ACC112 (cell line): ENCODE measurements at regions not wholly inside any gene's neighbourhood (a gene's known extent, or its start where the extent isn't known, plus 50 kb on each side); places are given as distances from the start of the nearest gene placed in this dataset.

Source experiments
- H2AFZ ChIP-seq: fragments of 200-600 bp; sonication (generic); one replicate; pipeline ENCODE4 v1.6.0; 2017; ENCODE audit warnings: antibody characterized with exemption, low read length; ENCODE audit not compliant: unreplicated experiment
- H3K27ac ChIP-seq: fragments of 200-600 bp; sonication (generic); 2 replicates; pipeline ENCODE4 v1.5.1; 2014; ENCODE audit warnings: low read depth, mild to moderate bottlenecking, antibody characterized with exemption, low read length, moderate library complexity
- H3K27me3 ChIP-seq: fragments of 200-600 bp; sonication (generic); 2 replicates; pipeline ENCODE4 v1.6.1; 2014; ENCODE audit warnings: mild to moderate bottlenecking, antibody characterized with exemption, low read length, moderate library complexity, mixed read lengths; ENCODE audit not compliant: insufficient read depth
- H3K36me3 ChIP-seq: fragments of 200-600 bp; sonication (generic); 2 replicates; pipeline ENCODE4 v1.6.1; 2016; ENCODE audit warnings: mild to moderate bottlenecking, antibody characterized with exemption, low read length, moderate library complexity, mixed read lengths; ENCODE audit not compliant: insufficient read depth
- H3K4me1 ChIP-seq: fragments of 200-600 bp; sonication (generic); one replicate; pipeline ENCODE4 v1.6.1; 2016; ENCODE audit warnings: low read length, mixed read lengths; ENCODE audit not compliant: insufficient read depth, unreplicated experiment, control insufficient read depth
- H3K4me3 ChIP-seq: fragments of 200-600 bp; sonication (generic); 2 replicates; pipeline ENCODE4 v1.5.1; 2014; ENCODE audit warnings: mild to moderate bottlenecking, low read depth, low read length
- H3K79me2 ChIP-seq: fragments of 200-600 bp; sonication (generic); one replicate; pipeline ENCODE4 v1.6.0; 2016; ENCODE audit warnings: low read length; ENCODE audit not compliant: control insufficient read depth, unreplicated experiment, insufficient read depth

GRCh38 chrX:118212817-118213183 is 96.2 kb upstream of the KLHL13 start:
- H3K4me3 ChIP-seq, result no peak overlapping the region
- no peaks in the 10 kb centered on the region for H3K36me3 ChIP-seq
- H3K79me2 ChIP-seq, result no peaks in the 10 kb centered on the region
- no peaks in the 10 kb centered on the region for H3K4me1 ChIP-seq
- H3K27ac ChIP-seq, result no peak overlapping the region
- no peak overlapping the region for H2AFZ ChIP-seq
- no peaks in the 10 kb centered on the region for H3K27me3 ChIP-seq

- Histone ChIP-seq H3K36me3 (no peaks in the 10 kb centered on the region), H3K79me2 (no peaks in the 10 kb centered on the region), H3K4me3 (no peak overlapping the region), H2AFZ (no peak overlapping the region), H3K4me1 (no peaks in the 10 kb centered on the region), H3K27me3 (no peaks in the 10 kb centered on the region), H3K27ac (no peak overlapping the region)
These were observed 98.7 kb upstream of the KLHL13 start for GRCh38 chrX:118215346-118215745.

- Histone ChIP-seq H3K27ac (no peak overlapping the region), H3K4me3 (no peak overlapping the region), H3K79me2 (no peaks in the 10 kb centered on the region), H2AFZ (no peak overlapping the region), H3K27me3 (no peaks in the 10 kb centered on the region), H3K36me3 (no peaks in the 10 kb centered on the region), H3K4me1 (no peaks in the 10 kb centered on the region)
These were observed 99.5 kb upstream of the KLHL13 start for GRCh38 chrX:118216087-118216486.

- no peaks in the 10 kb centered on the region for H3K4me1 ChIP-seq
- no peaks in the 10 kb centered on the region for H3K36me3 ChIP-seq
- H3K79me2 ChIP-seq, result no peaks in the 10 kb centered on the region
- no peak overlapping the region for H3K4me3 ChIP-seq
- H3K27ac ChIP-seq, result no peak overlapping the region
- no peak overlapping the region for H2AFZ ChIP-seq
- no peaks in the 10 kb centered on the region for H3K27me3 ChIP-seq
These were observed 99.9 kb upstream of the KLHL13 start for GRCh38 chrX:118216509-118216908.

- Histone ChIP-seq H3K27me3 (no peaks in the 10 kb centered on the region), H3K4me3 (no peak overlapping the region), H3K79me2 (no peaks in the 10 kb centered on the region), H3K4me1 (no peaks in the 10 kb centered on the region), H3K36me3 (no peaks in the 10 kb centered on the region), H3K27ac (no peak overlapping the region), H2AFZ (no peak overlapping the region)
These were observed 101.5 kb upstream of the KLHL13 start for GRCh38 chrX:118218079-118218478.

- Histone ChIP-seq H2AFZ (no peak overlapping the region), H3K27ac (no peak overlapping the region), H3K4me3 (no peak overlapping the region), H3K79me2 (no peaks in the 10 kb centered on the region), H3K36me3 (no peaks in the 10 kb centered on the region), H3K4me1 (no peaks in the 10 kb centered on the region), H3K27me3 (no peaks in the 10 kb centered on the region)
These were observed 102.3 kb upstream of the KLHL13 start for GRCh38 chrX:118218940-118219339.

GRCh38 chrX:118219866-118220265 is 103.3 kb upstream of the KLHL13 start:
- Histone ChIP-seq H3K27ac (no peak overlapping the region), H3K27me3 (no peaks in the 10 kb centered on the region), H3K4me3 (no peak overlapping the region), H3K4me1 (peaks cover 2% of the 10 kb centered on the region), H2AFZ (no peak overlapping the region), H3K36me3 (no peaks in the 10 kb centered on the region), H3K79me2 (no peaks in the 10 kb centered on the region)

GRCh38 chrX:118220509-118220908 is 103.9 kb upstream of the KLHL13 start:
- no peaks in the 10 kb centered on the region for H3K27me3 ChIP-seq
- no peak overlapping the region for H3K4me3 ChIP-seq
- no peaks in the 10 kb centered on the region for H3K79me2 ChIP-seq
- peaks cover 6% of the 10 kb centered on the region for H3K4me1 ChIP-seq
- no peaks in the 10 kb centered on the region for H3K36me3 ChIP-seq
- no peak overlapping the region for H2AFZ ChIP-seq
- no peak overlapping the region for H3K27ac ChIP-seq

- no peak overlapping the region for H2AFZ ChIP-seq
- H3K4me1 ChIP-seq, result peaks cover 10% of the 10 kb centered on the region
- no peaks in the 10 kb centered on the region for H3K36me3 ChIP-seq
- no peaks in the 10 kb centered on the region for H3K79me2 ChIP-seq
- no peaks in the 10 kb centered on the region for H3K27me3 ChIP-seq
- no peak overlapping the region for H3K4me3 ChIP-seq
- no peak overlapping the region for H3K27ac ChIP-seq
These were observed 104.7 kb upstream of the KLHL13 start for GRCh38 chrX:118221270-118221669.

GRCh38 chrX:118221733-118222132 is 105.1 kb upstream of the KLHL13 start:
- no peaks in the 10 kb centered on the region for H3K27me3 ChIP-seq
- no peak overlapping the region for H3K4me3 ChIP-seq
- no peak overlapping the region for H3K27ac ChIP-seq
- H2AFZ ChIP-seq, result no peak overlapping the region
- peaks cover 10% of the 10 kb centered on the region for H3K4me1 ChIP-seq
- no peaks in the 10 kb centered on the region for H3K36me3 ChIP-seq
- H3K79me2 ChIP-seq, result no peaks in the 10 kb centered on the region

GRCh38 chrX:118222421-118222820 is 105.8 kb upstream of the KLHL13 start:
- Histone ChIP-seq H3K36me3 (no peaks in the 10 kb centered on the region), H3K27ac (no peak overlapping the region), H3K4me3 (no peak overlapping the region), H3K79me2 (no peaks in the 10 kb centered on the region), H3K4me1 (peaks cover 10% of the 10 kb centered on the region), H3K27me3 (no peaks in the 10 kb centered on the region), H2AFZ (no peak overlapping the region)
